Panc1 (cell line): ENCODE measurements at regions not wholly inside any gene's neighbourhood (a gene's known extent, or its start where the extent isn't known, plus 50 kb on each side); places are given as distances from the start of the nearest gene placed in this dataset.
"Not testable (repeated sequence)": the region's sequence is repeated elsewhere in the genome, so short reads cannot be mapped to it uniquely, and the experiment has no call there.

Experiments
- ATAC-seq: fragments of 200-7000 bp; cut with Tn5 transposase; 2 replicates; pipeline ENCODE4 v1.9.1; 2020; ENCODE audit warnings: mild to moderate bottlenecking, moderate library complexity
- BruUV-seq: library from RNA; stranded (reverse); fragments of 400-500 nt; replicated peaks from 2 replicates; lab custom pipeline; 2021; lab: Mats Ljungman, UMichigan
- CTCF ChIA-PET: fragments of 300-600 bp; sonication (Branson Sonifier 250); formaldehyde crosslinking; loops from one replicate; lab custom pipeline; 2022; ENCODE audit warnings: antibody characterized with exemption; lab: Charles Lee
- POLR2A ChIA-PET: fragments of 300-600 bp; sonication (Branson Sonifier 250); formaldehyde crosslinking; loops from one replicate; lab custom pipeline; 2022; ENCODE audit warnings: antibody characterized with exemption; lab: Charles Lee
- DNase-seq: peaks from one replicate; pipeline ENCODE4 v3.0.0-alpha.2; 2010; ENCODE audit warnings: low read depth, low spot score
- H3K27ac ChIP-seq: 2 replicates; pipeline ENCODE4 v1.5.1; 2011; ENCODE audit warnings: mild to moderate bottlenecking, low read length, inconsistent platforms
- H3K27me3 ChIP-seq: fragments of 200-500 bp; sonication (Bioruptor generic); 2 replicates; pipeline ENCODE4 v1.6.0; 2014; ENCODE audit warnings: low read length, inconsistent platforms; ENCODE audit not compliant: control insufficient read depth, insufficient read depth
- H3K36me3 ChIP-seq: fragments of 200-500 bp; sonication (Bioruptor generic); 2 replicates; pipeline ENCODE4 v1.5.1; 2014; ENCODE audit warnings: inconsistent platforms, mild to moderate bottlenecking, low read length, moderate library complexity; ENCODE audit not compliant: control insufficient read depth, insufficient read depth
- H3K4me1 ChIP-seq: 2 replicates; pipeline ENCODE4 v1.5.1; 2011; ENCODE audit warnings: inconsistent platforms, mild to moderate bottlenecking, low read length, moderate library complexity; ENCODE audit not compliant: control insufficient read depth, insufficient read depth
- H3K4me3 ChIP-seq, 2 experiments: 2 replicates each; pipeline ENCODE4 v1.5.1; 2011 to 2012; ENCODE audit warnings: low read depth in 2 of 2, low read length in 2 of 2, mild to moderate bottlenecking in 2 of 2, inconsistent platforms in 1 of 2, moderate library complexity in 1 of 2
- H3K9me3 ChIP-seq: fragments of 200-500 bp; sonication (Bioruptor generic); 2 replicates; pipeline ENCODE4 v1.5.1; 2014; ENCODE audit warnings: low read depth, mild to moderate bottlenecking, inconsistent platforms, low read length, moderate library complexity; ENCODE audit not compliant: control insufficient read depth, insufficient read depth
- CTCF ChIP-seq: fragments of 450-650 bp; IDR thresholded peaks from 2 replicates; pipeline ENCODE4 v1.5.1; 2017; ENCODE audit warnings: mild to moderate bottlenecking
- POLR2AphosphoS5 ChIP-seq: IDR thresholded peaks from 2 replicates; pipeline ENCODE4 v1.6.1; 2012; ENCODE audit warnings: mild to moderate bottlenecking, low read depth, low read length, moderate library complexity
- REST ChIP-seq, 2 experiments: IDR thresholded peaks; 2 replicates each; pipeline ENCODE4 v1.6.1; 2011 to 2012; ENCODE audit warnings: low read depth in 2 of 2, control low read depth in 1 of 2, low read length in 1 of 2, mild to moderate bottlenecking in 1 of 2, moderate library complexity in 1 of 2; ENCODE audit not compliant: insufficient read depth in 1 of 2
- SIN3A ChIP-seq: IDR thresholded peaks from 2 replicates; pipeline ENCODE4 v1.6.1; 2012; ENCODE audit warnings: low read depth, mild to moderate bottlenecking, low read length, moderate library complexity, borderline replicate concordance; ENCODE audit not compliant: insufficient read depth
- TCF7L2 ChIP-seq: IDR thresholded peaks from 2 replicates; pipeline ENCODE4 v1.6.1; 2011; ENCODE audit warnings: mild to moderate bottlenecking, low read depth, low read length, inconsistent platforms
- in situ Hi-C: cut with HindIII; loops from 2 replicates; pipeline ENCODE4 v1.10.0; 2016; ENCODE audit warnings: low sequenced_read_pairs, low pct_unique_long_range_greater_than_20kb
- intact Hi-C: fragments of 100-400 bp; cut with micrococcal nuclease; formaldehyde crosslinking; loops from one replicate; pipeline ENCODE4 v1.10.0; 2022; ENCODE audit not compliant: unreplicated experiment

- ChIA-PET POLR2A (no interaction called here), CTCF (interaction anchor here (0.7 kb wide), 1 partner anchor 109 kb away, joined by 3 read pairs; no protein-coding TSS in a partner anchor)
- in situ Hi-C loops (no loop called here), intact Hi-C loops (no loop called here)
- H3K9me3 ChIP-seq = no peaks in the 10 kb centered on the region
- DNase-seq = no peak
- peaks cover 15% of the 10 kb centered on the region for H3K4me1 ChIP-seq
- no peaks in the 10 kb centered on the region for H3K36me3 ChIP-seq
- H3K4me3 ChIP-seq = no peak overlapping the region
- H3K27ac ChIP-seq = peak overlapping the region; percentile 29; the same call in 1 of the 2 replicates
- BruUV-seq = no TSS peak
- no peaks in the 10 kb centered on the region for H3K27me3 ChIP-seq
- no peak for ATAC-seq
- TF ChIP-seq REST (IDR thresholded peaks at IDR 0.05; ENCODE audit: insufficient read depth in 1 of 2, low read depth in 2 of 2, low read length in 1 of 2) (no peak), POLR2AphosphoS5 (no peak), CTCF (no peak), TCF7L2 (no peak), SIN3A (no peak)
These were observed 121.4 kb downstream of the KCNRG start for GRCh38 chr13:50136678-50137077.

GRCh38 chr13:50139435-50139934 lies 124.2 kb downstream of the KCNRG start:
- DNase-seq, POLR2A ChIA-PET: not testable (repeated sequence)

GRCh38 chr13:50140153-50140552 lies 124.9 kb downstream of the KCNRG start:
- no peaks in the 10 kb centered on the region for H3K27me3 ChIP-seq
- no peak for TF ChIP-seq SIN3A
- no peak for TF ChIP-seq TCF7L2
- no peak for TF ChIP-seq REST (IDR thresholded peaks at IDR 0.05; ENCODE audit: insufficient read depth in 1 of 2, low read depth in 2 of 2, low read length in 1 of 2)
- no peak for TF ChIP-seq POLR2AphosphoS5
- no peak for TF ChIP-seq CTCF
- in situ Hi-C loops (no loop called here), intact Hi-C loops (loop anchor here (10.0 kb wide), 1 partner anchor 85 kb away; no protein-coding TSS in a partner anchor)
- peaks cover 22% of the 10 kb centered on the region for H3K4me1 ChIP-seq
- H3K36me3 ChIP-seq = no peaks in the 10 kb centered on the region
- no peak overlapping the region for H3K4me3 ChIP-seq
- DNase-seq (no peak), ATAC-seq (no peak)
- no peaks in the 10 kb centered on the region for H3K9me3 ChIP-seq
- peak overlapping the region; percentile 82 for H3K27ac ChIP-seq
- CTCF ChIA-PET = no interaction called here
- BruUV-seq = no TSS peak
- POLR2A ChIA-PET = no interaction called here

More at GRCh38 chr13:50139435-50139934, 124.2 kb downstream of the KCNRG start:
- H3K4me1 ChIP-seq = peaks cover 17% of the 10 kb centered on the region
- ATAC-seq, H3K9me3 ChIP-seq, H3K36me3 ChIP-seq, H3K27me3 ChIP-seq, in situ Hi-C loops, BruUV-seq, H3K27ac ChIP-seq, CTCF ChIA-PET, intact Hi-C loops, H3K4me3 ChIP-seq: not testable (repeated sequence)
